HEK293T (cell line): ENCODE measurements at regions not wholly inside any gene's neighbourhood (a gene's known extent, or its start where the extent isn't known, plus 50 kb on each side); places are given as distances from the start of the nearest gene placed in this dataset.
"Not testable (repeated sequence)": the region's sequence is repeated elsewhere in the genome, so short reads cannot be mapped to it uniquely, and the experiment has no call there.

Experiments used
- CTCF ChIA-PET: fragments of 350-600 bp; formaldehyde crosslinking; extraction: SDS; loops from one replicate; lab custom pipeline; 2021; ENCODE audit warnings: antibody characterized with exemption, inconsistent platforms; lab: Yijun Ruan, JAX
- POLR2A ChIA-PET: fragments of 350-600 bp; formaldehyde crosslinking; extraction: SDS; loops from one replicate; lab custom pipeline; 2020; ENCODE audit warnings: antibody characterized with exemption, inconsistent platforms; lab: Yijun Ruan, JAX
- DNase-seq: peaks from one replicate; pipeline ENCODE4 v3.0.0; 2012; ENCODE audit warnings: mixed read lengths; ENCODE audit errors: extremely low spot score
- ARNT ChIP-seq: fragments of 450-650 bp; IDR thresholded peaks from 2 replicates; pipeline ENCODE4 v1.6.1; 2017; ENCODE audit warnings: mild to moderate bottlenecking
- BHLHE40 ChIP-seq: fragments of 450-650 bp; IDR thresholded peaks from 2 replicates; pipeline ENCODE4 v1.6.1; 2016; ENCODE audit warnings: mild to moderate bottlenecking, moderate library complexity, borderline replicate concordance
- CTBP1 ChIP-seq: fragments of 450-650 bp; IDR thresholded peaks from 2 replicates; pipeline ENCODE4 v1.6.1; 2016; ENCODE audit warnings: borderline replicate concordance
- ELF4 ChIP-seq: fragments of 450-650 bp; IDR thresholded peaks from 2 replicates; pipeline ENCODE4 v1.6.1; 2017; ENCODE audit warnings: antibody characterized with exemption
- FOXA1 ChIP-seq: fragments of 450-650 bp; IDR thresholded peaks from 2 replicates; pipeline ENCODE4 v1.6.1; 2016; ENCODE audit warnings: mild to moderate bottlenecking
- FOXK2 ChIP-seq: fragments of 450-650 bp; IDR thresholded peaks from 2 replicates; pipeline ENCODE4 v1.6.1; 2016; ENCODE audit warnings: mild to moderate bottlenecking
- FOXM1 ChIP-seq: fragments of 450-650 bp; IDR thresholded peaks from 2 replicates; pipeline ENCODE4 v1.6.1; 2017; ENCODE audit warnings: mild to moderate bottlenecking, borderline replicate concordance
- HDGF ChIP-seq: fragments of 450-650 bp; IDR thresholded peaks from 2 replicates; pipeline ENCODE4 v1.6.1; 2017; ENCODE audit warnings: antibody characterized with exemption, borderline replicate concordance
- L3MBTL2 ChIP-seq: fragments of 450-650 bp; conservative IDR thresholded peaks from 2 replicates; pipeline ENCODE4 v1.6.1; 2016; ENCODE audit warnings: mild to moderate bottlenecking
- LEF1 ChIP-seq: fragments of 450-650 bp; IDR thresholded peaks from 2 replicates; pipeline ENCODE4 v1.6.1; 2017; ENCODE audit warnings: mild to moderate bottlenecking, borderline replicate concordance
- NFRKB ChIP-seq: fragments of 450-650 bp; IDR thresholded peaks from 2 replicates; pipeline ENCODE4 v1.6.1; 2016; ENCODE audit warnings: mild to moderate bottlenecking, moderate library complexity
- PKNOX1 ChIP-seq: fragments of 450-650 bp; IDR thresholded peaks from 2 replicates; pipeline ENCODE4 v1.6.1; 2016
- SP1 ChIP-seq: fragments of 450-650 bp; IDR thresholded peaks from 2 replicates; pipeline ENCODE4 v1.6.1; 2017
- SUZ12 ChIP-seq: fragments of 450-650 bp; IDR thresholded peaks from 2 replicates; pipeline ENCODE4 v1.6.1; 2016; ENCODE audit warnings: mild to moderate bottlenecking
- TARDBP ChIP-seq: fragments of 450-650 bp; IDR thresholded peaks from 2 replicates; pipeline ENCODE4 v1.6.1; 2016
- ZNF384 ChIP-seq: fragments of 450-650 bp; IDR thresholded peaks from 2 replicates; pipeline ENCODE4 v1.6.1; 2016

GRCh38 chr20:59101961-59102360 lies 59.4 kb upstream of the PRELID3B start:
- CTCF ChIA-PET, result no interaction called here

GRCh38 chr20:59099864-59100263 lies 57.3 kb upstream of the PRELID3B start:
- CTCF ChIA-PET, POLR2A ChIA-PET, DNase-seq: not testable (repeated sequence)

More at GRCh38 chr20:59101961-59102360, 59.4 kb upstream of the PRELID3B start:
- POLR2A ChIA-PET, result no interaction called here
- TF ChIP-seq ELF4 (no peak), NFRKB (no peak), ZNF384 (no peak), LEF1 (no peak), BHLHE40 (no peak), SP1 (no peak), CTBP1 (no peak), FOXA1 (no peak), L3MBTL2 (no peak)
- no peak for DNase-seq

GRCh38 chr20:59095140-59095539 lies 52.6 kb upstream of the PRELID3B start:
- ChIA-PET CTCF (no interaction called here), POLR2A (no interaction called here)
- TF ChIP-seq LEF1, result no peak
- no peak for TF ChIP-seq FOXA1
- TF ChIP-seq NFRKB, result no peak
- no peak for TF ChIP-seq FOXK2
- no peak for TF ChIP-seq BHLHE40
- no peak for TF ChIP-seq ARNT
- no peak for TF ChIP-seq PKNOX1
- TF ChIP-seq CTBP1, result no peak
- TF ChIP-seq ZNF384, result no peak
- TF ChIP-seq FOXM1, result no peak
- TF ChIP-seq ELF4, result no peak
- no peak for TF ChIP-seq SP1
- no peak for TF ChIP-seq HDGF
- no peak for TF ChIP-seq TARDBP
- no peak for TF ChIP-seq SUZ12
- TF ChIP-seq L3MBTL2, result no peak
- no peak for DNase-seq

- POLR2A ChIA-PET, result no interaction called here
- CTCF ChIA-PET, result no interaction called here
- TF ChIP-seq SP1 (no peak), CTBP1 (no peak), LEF1 (no peak), FOXM1 (no peak), ELF4 (no peak), BHLHE40 (no peak), SUZ12 (no peak), HDGF (no peak)
- DNase-seq, result no peak
Observed at GRCh38 chr20:59094576-59094975, 52.0 kb upstream of the PRELID3B start.
